ENCODE measurements at regions not wholly inside any gene's neighbourhood (a gene's known extent, or its start where the extent isn't known, plus 50 kb on each side); places are given as distances from the start of the nearest gene placed in this dataset.

- no peak for TF ChIP-seq CTCF (IDR thresholded peaks at IDR 0.05)
- no peak for TF ChIP-seq POLR2A (IDR thresholded peaks at IDR 0.05)
- no peak for TF ChIP-seq POLR2AphosphoS5 (IDR thresholded peaks at IDR 0.05; ENCODE audit: insufficient read depth in 1 of 2, low read depth in 1 of 2)
Observed at GRCh38 chr12:66929121-66929520, 250.2 kb upstream of the GRIP1 start.

All from vagina (tissue), 2 donors.